ENCODE measurements at regions not wholly inside any gene's neighbourhood (a gene's known extent, or its start where the extent isn't known, plus 50 kb on each side); places are given as distances from the start of the nearest gene placed in this dataset.

- TF ChIP-seq, protein P1, sequence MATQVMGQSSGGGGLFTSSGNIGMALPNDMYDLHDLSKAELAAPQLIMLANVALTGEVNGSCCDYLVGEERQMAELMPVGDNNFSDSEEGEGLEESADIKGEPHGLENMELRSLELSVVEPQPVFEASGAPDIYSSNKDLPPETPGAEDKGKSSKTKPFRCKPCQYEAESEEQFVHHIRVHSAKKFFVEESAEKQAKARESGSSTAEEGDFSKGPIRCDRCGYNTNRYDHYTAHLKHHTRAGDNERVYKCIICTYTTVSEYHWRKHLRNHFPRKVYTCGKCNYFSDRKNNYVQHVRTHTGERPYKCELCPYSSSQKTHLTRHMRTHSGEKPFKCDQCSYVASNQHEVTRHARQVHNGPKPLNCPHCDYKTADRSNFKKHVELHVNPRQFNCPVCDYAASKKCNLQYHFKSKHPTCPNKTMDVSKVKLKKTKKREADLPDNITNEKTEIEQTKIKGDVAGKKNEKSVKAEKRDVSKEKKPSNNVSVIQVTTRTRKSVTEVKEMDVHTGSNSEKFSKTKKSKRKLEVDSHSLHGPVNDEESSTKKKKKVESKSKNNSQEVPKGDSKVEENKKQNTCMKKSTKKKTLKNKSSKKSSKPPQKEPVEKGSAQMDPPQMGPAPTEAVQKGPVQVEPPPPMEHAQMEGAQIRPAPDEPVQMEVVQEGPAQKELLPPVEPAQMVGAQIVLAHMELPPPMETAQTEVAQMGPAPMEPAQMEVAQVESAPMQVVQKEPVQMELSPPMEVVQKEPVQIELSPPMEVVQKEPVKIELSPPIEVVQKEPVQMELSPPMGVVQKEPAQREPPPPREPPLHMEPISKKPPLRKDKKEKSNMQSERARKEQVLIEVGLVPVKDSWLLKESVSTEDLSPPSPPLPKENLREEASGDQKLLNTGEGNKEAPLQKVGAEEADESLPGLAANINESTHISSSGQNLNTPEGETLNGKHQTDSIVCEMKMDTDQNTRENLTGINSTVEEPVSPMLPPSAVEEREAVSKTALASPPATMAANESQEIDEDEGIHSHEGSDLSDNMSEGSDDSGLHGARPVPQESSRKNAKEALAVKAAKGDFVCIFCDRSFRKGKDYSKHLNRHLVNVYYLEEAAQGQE (IDR thresholded peaks at IDR 0.05; ENCODE audit: insufficient read depth in 1 of 2, low read depth in 2 of 2, low read length in 2 of 2): no peak
- TF ChIP-seq TAF1 (IDR thresholded peaks at IDR 0.05; ENCODE audit: borderline replicate concordance, insufficient read depth, low read length) (no peak), SIN3A (IDR thresholded peaks at IDR 0.05; ENCODE audit: borderline replicate concordance, insufficient read depth, low read length) (no peak)
Measured at GRCh38 chr1:64403331-64403730, 66.6 kb upstream of the CACHD1 start.
